Renal pelvis (tissue), 1 donor: ENCODE measurements at regions not wholly inside any gene's neighbourhood (a gene's known extent, or its start where the extent isn't known, plus 50 kb on each side); places are given as distances from the start of the nearest gene placed in this dataset.
"Not testable (repeated sequence)": the region's sequence is repeated elsewhere in the genome, so short reads cannot be mapped to it uniquely, and the experiment has no call there.

Source experiments
- DNase-seq: peaks from one replicate; pipeline ENCODE4 v3.0.0-alpha.2; 2013

DNA sequence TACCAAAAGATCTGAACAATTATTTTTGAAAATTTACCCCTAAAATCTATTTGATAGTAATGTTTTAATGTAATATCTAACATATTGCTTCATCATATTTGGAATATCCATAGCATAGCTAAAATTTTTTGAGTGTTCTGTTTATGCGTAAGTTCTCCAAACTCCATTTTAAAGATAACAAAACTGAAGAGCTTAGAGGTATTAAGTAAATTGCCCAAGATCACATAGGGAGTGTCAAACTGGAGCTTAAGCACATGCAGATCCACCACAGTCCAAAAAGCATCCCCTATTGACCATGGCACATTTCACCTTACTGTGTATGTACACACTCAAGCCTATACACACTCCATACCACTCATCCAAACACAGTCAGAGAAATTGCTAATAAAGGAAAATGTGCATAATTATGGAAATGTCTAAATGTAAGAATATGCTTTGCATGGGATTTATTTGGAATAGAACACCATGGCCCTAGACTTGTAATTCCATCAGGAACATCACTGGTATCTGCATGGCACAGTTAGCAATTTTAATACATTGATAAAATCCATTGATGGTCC is 85.2 kb upstream of the TGFBR2 start:
- no peak for DNase-seq

DNA sequence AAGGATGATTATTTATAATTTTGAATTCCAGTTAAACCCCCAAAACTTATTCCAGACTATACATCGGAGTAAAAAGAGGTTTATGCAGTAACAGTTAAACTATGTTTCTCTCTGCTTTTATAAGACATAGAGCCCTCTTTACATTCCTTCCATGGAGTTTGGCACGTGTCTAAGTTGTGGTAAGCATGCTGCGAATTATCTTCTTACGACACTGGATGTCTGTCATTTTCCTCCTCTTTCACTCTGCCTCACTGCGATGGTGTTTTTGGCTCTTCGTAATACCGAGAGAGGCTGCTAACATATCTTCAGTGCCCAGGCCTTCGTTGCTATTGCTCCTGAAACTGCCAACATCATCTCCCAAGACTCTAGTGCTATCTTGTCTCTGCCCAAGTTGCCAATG is 83.9 kb upstream of the TGFBR2 start:
- no peak for DNase-seq

DNA sequence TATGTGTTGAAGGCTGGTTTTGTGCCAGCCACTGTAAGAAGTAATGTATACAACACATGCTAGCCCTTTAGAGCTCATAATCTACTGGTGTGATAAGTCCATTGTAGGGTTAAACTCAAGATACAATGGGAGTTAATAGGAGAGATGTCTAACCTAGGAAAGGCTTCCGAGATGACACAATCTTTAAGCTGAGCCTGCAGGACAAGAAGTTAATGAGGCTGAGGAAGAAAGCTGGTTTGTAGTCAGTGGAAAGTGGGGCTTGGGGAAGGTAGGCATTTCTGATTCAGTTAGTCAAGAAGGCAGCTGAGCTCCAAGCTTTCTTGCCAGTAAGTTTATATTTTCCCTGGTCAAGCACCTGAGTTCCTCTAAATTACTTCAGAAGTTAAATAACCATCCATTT is 83.0 kb upstream of the TGFBR2 start:
- no peak for DNase-seq

DNA sequence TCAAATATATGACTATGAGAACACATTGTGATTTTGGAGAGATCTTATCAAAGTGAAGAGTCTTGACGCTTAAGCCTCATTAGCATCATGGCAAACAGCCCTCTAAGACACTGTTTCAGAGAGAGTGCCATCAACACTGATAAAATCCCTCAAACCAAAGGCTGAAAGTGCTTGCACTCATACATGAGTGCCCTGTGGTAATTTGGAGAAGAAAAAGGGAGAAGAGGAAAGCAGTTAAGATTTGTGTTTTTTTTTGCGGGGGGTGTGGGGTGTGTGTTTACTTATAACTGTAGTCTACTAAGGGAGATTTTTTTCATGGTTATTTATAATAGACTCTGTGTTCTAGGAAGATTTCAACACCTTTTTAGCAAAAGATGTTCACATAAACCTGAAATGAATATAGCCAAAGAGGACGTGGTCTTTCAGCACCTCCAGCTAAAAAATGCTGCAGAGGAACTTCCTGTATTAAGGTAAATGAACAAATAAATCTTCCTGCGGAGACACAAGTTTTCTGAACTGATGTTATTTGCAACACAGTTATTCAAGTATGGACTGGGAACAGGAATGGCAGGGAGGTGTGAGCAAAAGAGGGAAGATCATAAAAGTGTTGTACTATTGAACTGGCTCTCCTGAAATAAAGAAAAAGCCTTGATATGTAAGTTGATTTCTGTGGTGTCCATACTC is 81.9 kb upstream of the TGFBR2 start:
- DNase-seq, result no peak

DNA sequence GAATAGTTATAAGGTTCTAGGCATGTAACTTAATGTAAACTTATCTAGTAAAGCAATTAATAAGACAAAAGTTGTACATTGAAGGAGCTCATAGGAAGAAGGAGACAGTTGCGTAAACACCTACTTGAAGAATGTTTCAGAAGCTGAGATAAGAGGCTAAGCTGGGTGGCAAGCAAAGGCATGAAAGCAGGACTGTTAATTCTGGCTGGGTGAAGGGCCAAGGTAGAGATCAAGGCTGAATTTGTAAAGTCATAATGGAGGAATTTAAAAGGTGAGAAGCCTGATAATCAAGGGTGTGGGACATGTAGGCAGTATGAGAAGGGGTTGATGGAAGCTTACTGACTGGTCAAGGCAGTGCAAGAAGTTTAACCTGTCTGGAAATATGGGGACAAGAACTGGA is 80.4 kb upstream of the TGFBR2 start:
- no peak for DNase-seq

DNA sequence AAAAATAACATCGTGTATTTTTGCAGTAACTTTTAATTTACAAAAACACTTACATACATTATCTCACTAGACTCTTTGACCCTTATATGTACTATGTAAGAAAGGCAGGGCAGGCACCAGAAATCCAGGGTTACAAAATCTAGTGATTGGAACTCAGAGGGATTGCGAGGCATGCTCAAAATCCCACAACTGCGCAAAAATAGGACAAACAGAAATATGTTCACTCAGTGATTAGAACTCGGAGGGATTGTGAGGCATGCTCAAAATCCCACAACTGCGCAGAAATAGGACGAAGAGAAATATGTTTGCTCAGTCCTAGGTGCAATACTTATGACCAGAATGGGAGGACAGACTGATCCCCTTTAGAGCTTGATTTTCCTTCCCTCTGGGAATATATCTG is 79.2 kb upstream of the TGFBR2 start:
- DNase-seq, result no peak

DNA sequence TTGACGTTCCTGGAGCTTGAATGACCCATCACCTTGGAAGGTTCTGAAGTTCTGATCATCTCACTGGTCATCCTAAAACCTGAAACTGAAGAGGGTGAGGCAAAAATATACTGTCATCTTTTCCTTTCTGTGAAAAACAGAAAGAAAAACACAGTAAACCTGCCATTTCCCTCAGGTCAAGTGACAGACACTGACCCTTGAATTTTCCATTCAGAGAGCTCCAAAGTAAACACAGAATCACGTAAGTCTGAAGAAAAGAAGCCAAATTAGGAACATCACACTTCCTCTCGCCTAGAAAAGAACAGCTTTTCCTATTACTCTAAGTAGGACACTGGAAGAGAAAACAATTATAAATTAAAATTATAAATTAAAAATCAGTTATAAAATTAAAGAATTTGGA is 78.7 kb upstream of the TGFBR2 start:
- DNase-seq, result no peak

DNA sequence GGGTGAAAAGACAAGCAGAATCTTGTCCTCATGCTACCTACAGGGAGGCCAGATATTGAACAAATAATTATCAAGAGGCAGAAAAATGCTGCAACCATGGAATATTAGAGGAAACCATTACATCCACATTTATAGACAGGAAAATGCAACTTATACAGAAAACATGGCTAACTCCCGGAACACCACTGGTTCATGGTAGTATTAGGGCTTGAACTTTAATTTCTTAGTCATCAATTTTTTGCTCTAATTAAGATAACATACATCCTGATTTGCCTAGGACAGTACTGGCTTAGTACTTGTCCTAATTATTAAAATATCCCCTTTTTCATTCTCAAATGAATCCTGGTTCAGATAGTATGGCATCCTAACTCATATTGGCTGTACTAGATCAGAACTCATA is 76.3 kb upstream of the TGFBR2 start:
- no peak for DNase-seq

DNA sequence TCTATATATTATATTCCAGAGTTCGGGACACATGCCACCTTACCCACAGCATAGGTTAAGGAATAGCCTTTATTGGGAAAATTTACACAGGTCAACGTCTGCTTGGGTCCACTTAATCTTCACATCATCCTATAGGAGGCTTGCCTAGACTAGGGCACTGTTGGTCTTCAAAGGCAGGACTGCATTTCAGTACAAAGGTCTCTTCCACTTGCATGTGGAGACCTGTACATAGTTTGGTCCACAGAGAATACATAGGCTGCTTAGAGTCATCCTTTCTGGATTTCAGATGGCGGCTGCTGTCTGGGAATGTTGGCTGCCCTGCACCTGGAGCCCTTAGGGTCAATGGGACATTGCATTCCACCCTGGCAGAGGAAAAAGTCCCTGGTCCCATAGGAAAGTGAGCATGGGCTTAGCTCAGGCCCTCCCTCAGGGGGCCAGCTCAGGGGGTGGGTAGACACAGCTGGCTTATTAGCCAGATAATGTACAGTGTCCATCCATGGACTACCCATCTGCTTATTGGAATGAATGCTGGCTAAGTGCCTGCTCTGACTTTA is 75.3 kb upstream of the TGFBR2 start:
- no peak for DNase-seq

DNA sequence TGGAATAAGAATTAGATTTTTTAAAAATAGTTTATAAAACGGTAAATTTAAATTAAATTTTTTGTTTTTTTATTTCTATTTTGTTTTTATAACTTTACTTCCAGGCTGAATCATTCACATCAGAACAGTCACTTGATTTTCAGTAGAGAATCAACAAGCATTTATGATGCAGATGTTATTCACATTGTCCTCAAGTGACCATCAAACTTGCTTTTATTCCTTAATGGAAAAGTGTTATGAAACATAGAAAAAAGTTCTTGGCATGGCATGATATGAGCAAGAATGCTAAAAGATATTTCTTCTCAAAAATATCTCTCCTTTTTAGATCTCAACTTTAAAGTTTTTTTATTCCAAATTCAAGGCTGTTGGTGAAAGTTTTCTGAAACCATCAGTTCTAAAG is 70.9 kb upstream of the TGFBR2 start:
- no peak for DNase-seq

DNA sequence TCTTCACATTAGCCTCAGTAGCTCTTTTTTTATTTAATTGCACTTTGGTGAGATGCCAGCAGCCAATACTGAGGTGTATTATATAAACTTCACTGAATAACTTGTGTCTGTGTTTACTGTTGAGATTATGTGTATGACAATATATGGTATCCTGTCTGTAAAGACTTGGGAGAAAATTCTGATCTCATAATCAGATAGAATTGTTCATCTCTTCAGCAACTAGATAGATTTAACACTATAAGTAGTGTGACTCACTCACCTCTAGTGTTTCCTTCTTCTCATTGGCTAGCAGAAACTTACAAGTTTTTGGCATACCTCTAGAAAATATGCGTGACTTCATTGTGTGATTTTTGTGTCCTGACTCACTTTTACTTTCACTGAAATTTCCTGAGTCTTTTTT is 67.6 kb upstream of the TGFBR2 start:
- no peak for DNase-seq

DNA sequence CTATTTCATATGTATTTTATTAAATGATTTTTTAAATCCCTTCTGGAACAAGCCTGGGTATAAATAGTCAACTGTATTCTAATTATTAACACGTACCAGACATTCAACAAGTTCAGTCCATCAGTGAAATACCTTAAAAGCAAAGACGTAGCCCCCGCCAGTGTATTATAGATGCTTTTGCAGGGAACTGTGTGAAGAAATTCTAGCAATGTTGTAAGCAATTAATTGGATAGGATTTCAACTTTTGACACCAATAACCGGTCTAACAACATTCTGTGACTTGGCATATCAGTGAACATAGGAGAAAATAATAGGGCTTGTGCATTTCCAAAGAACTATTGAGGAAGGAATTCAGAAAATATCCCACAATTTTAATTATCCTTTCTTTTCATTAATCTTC is 67.2 kb upstream of the TGFBR2 start:
- peak; percentile 52 for DNase-seq

DNA sequence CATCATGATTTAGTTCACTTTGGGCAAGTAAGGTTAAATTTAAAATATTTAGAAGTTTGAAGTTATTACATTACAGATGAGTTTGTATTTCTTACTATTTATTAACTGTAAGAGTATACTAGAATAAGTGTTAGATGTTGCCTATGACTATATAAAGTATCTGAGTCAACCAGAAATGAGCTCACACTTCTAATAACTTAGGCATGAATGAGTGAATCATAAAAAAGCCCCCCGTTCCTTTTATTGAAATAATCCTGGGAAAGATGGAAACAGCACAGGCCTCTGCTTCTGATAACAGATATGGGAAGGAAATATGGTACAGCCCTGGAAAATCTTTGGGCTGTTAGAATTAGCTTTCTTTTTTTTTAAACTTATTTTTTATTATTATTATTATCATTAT is 66.6 kb upstream of the TGFBR2 start:
- no peak for DNase-seq

DNA sequence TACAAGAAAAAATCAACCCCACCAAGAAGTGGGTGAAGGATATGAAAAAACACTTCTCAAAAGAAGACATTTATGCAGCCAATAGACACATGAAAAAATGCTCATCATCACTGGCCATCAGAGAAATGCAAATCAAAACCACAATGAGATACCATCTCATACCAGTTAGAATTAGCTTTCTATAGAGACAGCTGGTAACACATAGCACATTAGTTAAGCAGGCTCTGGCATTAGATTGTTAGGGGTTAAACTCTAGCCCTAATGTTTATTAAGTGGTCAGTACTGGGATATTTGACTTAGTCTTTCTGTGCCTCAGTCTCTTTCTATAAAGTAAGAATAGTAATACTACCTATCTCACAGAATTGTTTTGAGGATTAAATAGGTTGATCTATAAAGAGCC is 65.2 kb upstream of the TGFBR2 start:
- DNase-seq, result not testable (repeated sequence)

DNA sequence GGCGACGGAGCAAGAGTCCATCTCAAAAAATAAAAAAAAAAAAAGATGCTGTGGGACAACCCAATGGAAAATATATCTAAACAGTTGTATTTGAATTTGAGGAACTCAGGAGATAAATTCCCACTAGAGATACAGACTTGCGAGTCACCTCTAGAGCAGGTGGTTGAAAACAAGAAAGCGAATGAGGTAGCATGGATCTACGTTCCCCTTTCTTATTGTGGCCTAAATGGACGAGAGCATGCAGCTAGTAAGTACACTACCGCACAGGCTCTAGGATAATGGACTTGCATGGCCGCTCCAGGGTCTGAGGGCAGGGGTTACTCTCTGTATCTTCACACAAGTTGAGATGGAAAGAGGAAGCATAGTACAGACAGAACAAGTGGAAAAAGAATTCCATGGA is 63.5 kb upstream of the TGFBR2 start:
- no peak for DNase-seq

DNA sequence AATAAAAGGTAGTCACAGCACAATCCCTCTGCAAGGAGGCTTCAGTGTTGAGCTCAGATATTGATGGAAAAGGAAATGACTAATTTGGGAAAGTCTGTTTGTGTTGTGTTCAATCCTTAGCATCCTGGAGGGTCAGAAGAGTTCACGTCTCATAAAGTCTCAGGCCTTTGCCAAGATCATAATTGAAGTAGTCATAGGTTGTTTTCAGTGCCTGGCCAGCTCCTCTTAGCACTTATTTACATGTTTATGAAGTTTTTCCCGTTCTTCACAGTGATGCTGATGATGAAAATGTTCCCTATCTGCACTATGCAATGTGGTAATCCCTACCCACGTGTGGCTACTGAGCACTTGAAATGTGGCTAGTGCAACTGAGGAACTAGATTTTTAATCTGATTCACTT is 61.6 kb upstream of the TGFBR2 start:
- DNase-seq, result no peak

DNA sequence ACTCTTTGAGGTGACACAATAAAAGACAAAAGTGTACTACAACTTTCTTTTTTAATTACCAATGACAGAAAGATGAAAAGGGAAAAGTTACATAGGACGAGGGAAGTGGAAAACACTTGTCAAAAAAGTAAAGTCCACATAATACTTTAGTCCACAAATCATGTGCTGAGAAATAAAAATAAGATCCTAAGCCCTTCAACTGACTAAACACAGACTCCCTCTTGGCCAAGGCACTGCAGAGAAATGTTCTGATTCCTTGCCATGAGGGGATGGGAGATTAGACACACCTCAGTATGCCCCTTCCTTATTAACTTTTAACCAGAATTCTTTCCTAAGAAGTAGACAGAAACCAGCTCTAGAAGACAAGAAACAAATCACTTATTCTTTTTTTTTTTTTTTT is 59.5 kb upstream of the TGFBR2 start:
- DNase-seq, result no peak

DNA sequence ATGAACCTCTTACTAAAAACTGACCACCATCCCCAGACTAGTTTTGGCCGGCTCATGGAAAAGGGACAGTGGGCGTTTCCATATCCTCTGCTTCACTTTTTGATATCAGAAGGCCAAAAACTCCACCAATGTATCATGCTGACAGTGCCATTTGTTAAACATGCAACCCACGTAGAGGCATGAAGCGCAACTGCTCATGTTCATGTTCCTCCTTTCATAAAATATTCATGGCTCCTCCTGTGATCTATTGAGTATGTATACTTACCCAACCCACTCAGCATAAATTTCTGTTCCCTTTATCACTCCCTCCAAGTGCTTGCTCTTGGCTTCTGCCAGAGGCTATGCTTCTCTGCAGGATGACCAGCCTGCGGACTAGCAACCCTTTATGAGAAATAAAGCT is 58.7 kb upstream of the TGFBR2 start:
- no peak for DNase-seq

DNA sequence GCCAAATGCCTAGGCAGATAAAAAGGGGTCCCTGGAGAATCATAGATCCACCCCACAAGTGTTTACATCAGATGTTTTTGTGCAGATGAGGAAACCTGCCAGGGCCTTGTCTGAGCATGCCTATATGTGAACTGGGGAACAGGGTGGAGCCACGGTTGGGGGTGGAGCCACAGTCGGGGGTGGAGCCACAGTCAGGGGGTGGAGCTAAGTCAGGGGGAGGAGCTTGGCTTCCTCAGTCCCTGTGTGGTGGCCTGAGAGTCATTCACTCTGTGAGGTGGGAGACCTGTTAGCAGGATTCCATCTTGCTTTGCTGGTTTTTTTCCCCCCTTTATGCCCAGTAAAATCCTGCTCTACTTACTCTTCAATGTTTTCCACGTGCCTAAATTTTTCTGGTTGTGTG is 57.8 kb upstream of the TGFBR2 start:
- DNase-seq, result no peak

DNA sequence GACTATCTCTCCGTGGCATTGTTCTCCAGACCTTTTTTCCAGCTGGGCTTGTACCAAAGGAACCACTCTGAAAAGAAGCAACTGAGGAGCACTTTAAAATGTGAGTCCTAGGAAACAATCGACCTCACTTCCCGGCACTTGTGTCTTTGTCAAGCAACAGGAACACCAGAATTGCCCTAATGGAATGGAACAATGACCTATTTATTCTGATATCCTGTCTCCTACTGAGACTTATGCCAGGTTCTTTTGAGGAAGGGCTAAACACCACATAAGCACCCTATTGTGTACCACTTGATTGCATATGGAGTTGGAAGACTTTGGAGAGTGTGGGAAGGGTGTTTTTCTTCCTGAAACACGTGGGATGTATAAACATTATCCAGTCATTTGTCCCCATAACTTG is 56.8 kb upstream of the TGFBR2 start:
- DNase-seq, result no peak

DNA sequence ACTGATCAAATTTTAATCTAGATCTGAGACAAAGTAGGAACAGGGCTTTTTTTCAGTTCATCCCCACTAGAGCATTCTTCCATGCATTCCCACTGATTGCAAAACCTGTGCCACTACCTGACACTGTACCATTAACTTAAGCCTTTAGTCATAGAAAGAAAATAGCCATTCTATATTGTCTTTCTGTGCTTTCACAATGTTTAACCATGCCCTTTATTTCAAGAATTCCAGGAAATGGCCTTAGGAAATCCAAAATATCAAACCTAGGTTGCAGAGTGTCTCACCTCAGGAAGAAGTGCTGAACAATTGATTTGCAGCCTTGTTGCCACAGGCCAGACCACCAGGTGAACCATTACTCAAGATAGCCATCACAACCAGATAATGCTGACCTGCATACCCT is 56.2 kb upstream of the TGFBR2 start:
- no peak for DNase-seq

DNA sequence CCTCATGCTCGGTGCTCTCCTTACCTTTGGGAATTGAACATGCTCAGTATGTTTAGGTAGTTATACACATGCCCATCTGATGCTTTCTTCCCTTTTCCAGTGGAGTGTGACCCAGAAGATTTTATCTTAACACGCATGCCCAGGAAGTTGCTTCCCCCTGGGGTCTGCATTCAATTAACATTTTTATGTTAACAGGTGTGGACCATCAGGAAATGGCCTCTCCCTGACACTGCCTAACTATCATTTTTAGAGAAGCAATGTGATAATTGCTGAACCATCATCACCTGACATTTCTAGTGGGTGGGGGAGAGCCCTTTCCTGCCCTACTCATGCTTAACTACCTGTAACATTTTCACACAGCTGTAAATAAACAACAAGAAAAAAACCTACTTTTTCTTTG is 55.1 kb upstream of the TGFBR2 start:
- DNase-seq, result peak; percentile 22

DNA sequence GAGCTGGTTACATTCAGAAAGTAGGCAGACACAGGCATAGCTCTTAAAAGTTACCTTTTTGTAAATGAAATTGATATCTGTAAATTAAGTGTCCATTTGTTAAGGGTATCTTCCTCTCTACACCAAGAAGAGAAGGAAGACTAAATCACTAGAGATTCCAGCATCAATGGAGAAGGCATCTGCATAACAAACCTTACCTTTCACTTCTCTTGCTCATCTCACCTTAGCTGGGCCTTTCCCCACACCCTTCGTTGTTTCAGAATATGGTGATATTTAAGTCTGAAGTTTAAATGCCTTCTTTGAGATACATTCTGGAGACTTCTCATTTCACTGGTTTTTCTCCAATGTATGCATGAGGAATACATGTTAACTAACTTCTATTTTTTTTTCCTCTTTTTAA is 54.5 kb upstream of the TGFBR2 start:
- no peak for DNase-seq

DNA sequence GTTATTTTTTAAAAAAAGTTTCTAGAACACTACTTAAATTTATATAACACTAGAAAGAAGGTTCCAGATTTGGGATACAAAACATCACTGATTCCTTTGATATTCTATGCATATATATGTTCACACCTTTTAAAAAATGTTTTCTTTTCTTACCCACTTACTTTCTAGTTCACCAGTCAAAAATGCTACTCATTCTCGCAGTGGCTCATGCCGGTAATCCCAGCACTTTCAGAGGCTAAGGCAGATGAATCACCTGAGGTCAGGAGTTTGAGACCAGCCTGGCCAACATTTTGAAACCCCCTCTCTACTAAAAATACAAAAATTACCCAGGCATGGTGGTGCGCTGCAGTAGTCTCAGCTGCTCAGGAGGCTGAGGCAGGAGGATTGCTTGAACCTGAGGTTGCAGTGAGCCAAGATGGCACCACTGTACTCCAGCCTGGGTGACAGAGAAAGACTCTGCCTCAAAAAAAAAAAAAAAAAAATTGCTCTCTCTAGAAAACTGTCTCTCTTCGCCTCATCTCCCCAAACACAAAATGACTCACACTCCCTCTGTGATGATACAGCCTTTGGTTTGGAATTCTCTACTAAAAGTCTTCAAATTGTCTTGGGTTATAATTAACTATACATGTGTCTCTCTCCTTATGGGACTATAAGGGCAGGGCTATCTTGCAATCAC is 52.6 kb upstream of the TGFBR2 start:
- DNase-seq, result no peak
